CD14-positive monocyte (primary cell): ENCODE measurements at regions not wholly inside any gene's neighbourhood (a gene's known extent, or its start where the extent isn't known, plus 50 kb on each side); places are given as distances from the start of the nearest gene placed in this dataset.

Source experiments
- DNase-seq, 3 donors: peaks; one replicate each; pipeline ENCODE4 v3.0.0-alpha.2; 2011 to 2022
- H2AFZ ChIP-seq: 2 replicates; pipeline ENCODE4 v1.6.0; 2012; ENCODE audit warnings: mild to moderate bottlenecking, low read depth, low read length, inconsistent platforms; ENCODE audit not compliant: insufficient read depth, poor library complexity, severe bottlenecking
- H3K27ac ChIP-seq, 2 donors: 1 replicate in 1 of 2; 2 replicates in 1 of 2; pipeline ENCODE4 v1.5.1; 2012 to 2013; ENCODE audit warnings: low read length in 2 of 2, control low read depth in 1 of 2, inconsistent platforms in 1 of 2, low read depth in 1 of 2, mild to moderate bottlenecking in 1 of 2
- H3K27me3 ChIP-seq, 2 donors: one replicate each; pipeline versions ENCODE4 v1.6.0 to v1.6.1; 2011 to 2013; ENCODE audit warnings: low read length in 2 of 2; ENCODE audit not compliant: control insufficient read depth in 2 of 2, insufficient read depth in 2 of 2
- H3K36me3 ChIP-seq, 2 donors: replicated peaks in 1 of 2; 1 replicate in 1 of 2; 2 replicates in 1 of 2; pipeline versions ENCODE4 v1.5.1 to v1.6.1; 2012 to 2013; ENCODE audit warnings: low read length in 2 of 2, control low read depth in 1 of 2, inconsistent platforms in 1 of 2, mild to moderate bottlenecking in 1 of 2; ENCODE audit not compliant: insufficient read depth in 2 of 2, control insufficient read depth in 1 of 2
- H3K4me1 ChIP-seq, 2 donors: 1 replicate in 1 of 2; 2 replicates in 1 of 2; pipeline versions ENCODE4 v1.5.1 to v1.6.1; 2012 to 2013; ENCODE audit warnings: low read length in 2 of 2, control low read depth in 1 of 2, inconsistent platforms in 1 of 2, mild to moderate bottlenecking in 1 of 2, moderate library complexity in 1 of 2; ENCODE audit not compliant: insufficient read depth in 2 of 2, control insufficient read depth in 1 of 2
- H3K4me2 ChIP-seq: replicated peaks from 2 replicates; pipeline ENCODE3; 2012; ENCODE audit warnings: low read length, moderate library complexity, mild to moderate bottlenecking; ENCODE audit not compliant: poor library complexity, severe bottlenecking; ENCODE audit errors: extremely low read depth
- H3K4me3 ChIP-seq, 3 experiments: fragments of 200-600 bp in 1 of 3; sonication (generic) in 1 of 3; replicated peaks in 1 of 3; 1 replicate in 2 of 3; 2 replicates in 1 of 3; pipeline ENCODE4 v1.5.1; 2011 to 2013; ENCODE audit warnings: low read length in 3 of 3, mild to moderate bottlenecking in 3 of 3, control low read depth in 2 of 3, low read depth in 2 of 3, inconsistent platforms in 1 of 3, moderate library complexity in 1 of 3
- H3K79me2 ChIP-seq: 2 replicates; pipeline ENCODE4 v1.6.0; 2012; ENCODE audit warnings: mild to moderate bottlenecking, control low read depth, inconsistent platforms, low read length, moderate library complexity; ENCODE audit not compliant: insufficient read depth
- H3K9ac ChIP-seq: 2 replicates; pipeline ENCODE4 v1.6.0; 2017; ENCODE audit warnings: low read length, mild to moderate bottlenecking; ENCODE audit not compliant: insufficient read depth, poor library complexity, severe bottlenecking
- H3K9me3 ChIP-seq, 2 donors: replicated peaks in 1 of 2; 1 replicate in 1 of 2; 2 replicates in 1 of 2; pipeline versions ENCODE4 v1.5.1 to v1.6.1; 2012 to 2013; ENCODE audit warnings: low read length in 2 of 2, control low read depth in 1 of 2; ENCODE audit not compliant: control insufficient read depth in 1 of 2, insufficient read depth in 1 of 2
- H4K20me1 ChIP-seq: 2 replicates; pipeline ENCODE4 v1.6.0; 2012; ENCODE audit warnings: mild to moderate bottlenecking, low read length, control low read depth, moderate library complexity; ENCODE audit not compliant: insufficient read depth
- H3K27ac Mint-ChIP-seq, 7 donors: one replicate each; pipeline ENCODE4 v1.8.0; 2020; ENCODE audit warnings: mild to moderate bottlenecking in 7 of 7, mixed read lengths in 7 of 7, moderate library complexity in 6 of 7, inconsistent platforms in 2 of 7
- H3K27me3 Mint-ChIP-seq, 3 donors: one replicate each; pipeline ENCODE4 v1.8.0; 2021 to 2022; ENCODE audit warnings: low read depth in 3 of 3, mild to moderate bottlenecking in 3 of 3, mixed read lengths in 3 of 3, moderate library complexity in 3 of 3, inconsistent platforms in 1 of 3
- H3K36me3 Mint-ChIP-seq, 2 donors: one replicate each; pipeline ENCODE4 v1.8.0; 2020; ENCODE audit warnings: mixed read lengths in 2 of 2, inconsistent platforms in 1 of 2, mild to moderate bottlenecking in 1 of 2
- H3K4me1 Mint-ChIP-seq: one replicate; pipeline ENCODE4 v1.8.0; 2020; ENCODE audit warnings: mild to moderate bottlenecking, mixed read lengths
- H3K4me3 Mint-ChIP-seq, 2 donors: one replicate each; pipeline ENCODE4 v1.8.0; 2020; ENCODE audit warnings: mild to moderate bottlenecking in 2 of 2, mixed read lengths in 2 of 2, moderate library complexity in 1 of 2
- H3K9me3 Mint-ChIP-seq, 7 donors: one replicate each; pipeline ENCODE4 v1.8.0; 2020 to 2022; ENCODE audit warnings: mixed read lengths in 7 of 7, mild to moderate bottlenecking in 6 of 7, moderate library complexity in 6 of 7, inconsistent platforms in 2 of 7
- CTCF ChIP-seq: fragments of 200-600 bp; IDR thresholded peaks from one replicate; pipeline ENCODE4 v1.8.0; 2022; ENCODE audit warnings: antibody characterized with exemption, mild to moderate bottlenecking
- WGBS: methylation state at CpG from one replicate; pipeline ENCODE4 v1.1.5; 2013; ENCODE audit warnings: missing lambda C conversion rate; ENCODE audit not compliant: insufficient coverage; 5-methylcytosine and 5-hydroxymethylcytosine counted together
- intact Hi-C, 2 donors: fragments of 100-400 bp; cut with micrococcal nuclease; formaldehyde crosslinking; loops; one replicate each; pipeline versions ENCODE4 v1.15.0 to v1.15.1; 2023

GRCh38 chr6:14544666-14545065 lies 427.1 kb downstream of the CD83 start:
- intact Hi-C loops = no loop called here
- Histone ChIP-seq H3K9ac (no peak overlapping the region), H3K4me3 (no peak overlapping the region), H4K20me1 (no peaks in the 10 kb centered on the region), H3K9me3 (no peaks in the 10 kb centered on the region), H3K36me3 (no peaks in the 10 kb centered on the region), H3K4me2 (no peak overlapping the region), H2AFZ (no peak overlapping the region), H3K27ac (no peak overlapping the region), H3K27me3 (no peaks in the 10 kb centered on the region), H3K79me2 (no peaks in the 10 kb centered on the region), H3K4me1 (no peaks in the 10 kb centered on the region)
- Mint-ChIP-seq H3K9me3 (no peaks in the 10 kb centered on the region), H3K4me1 (no peaks in the 10 kb centered on the region), H3K27ac (no peak overlapping the region), H3K27me3 (peaks cover 0 to 3% (median 3%) of the 10 kb centered on the region in 3 donors), H3K4me3 (no peak overlapping the region), H3K36me3 (no peaks in the 10 kb centered on the region)
- TF ChIP-seq CTCF = no peak
- 100% methylated on average over 3 of the region's 3 CpGs for WGBS
- no peak for DNase-seq

GRCh38 chr6:14545496-14545895 lies 427.9 kb downstream of the CD83 start:
- H3K27me3 Mint-ChIP-seq = peaks cover 0 to 3% (median 3%) of the 10 kb centered on the region in 3 donors

More at GRCh38 chr6:14545496-14545895, 427.9 kb downstream of the CD83 start:
- no peak for DNase-seq
- Histone ChIP-seq H3K4me3 (no peak overlapping the region), H3K9me3 (no peaks in the 10 kb centered on the region), H3K27ac (no peak overlapping the region), H3K4me2 (no peak overlapping the region), H3K79me2 (no peaks in the 10 kb centered on the region), H3K27me3 (no peaks in the 10 kb centered on the region), H3K36me3 (no peaks in the 10 kb centered on the region), H2AFZ (no peak overlapping the region), H4K20me1 (no peaks in the 10 kb centered on the region), H3K4me1 (no peaks in the 10 kb centered on the region), H3K9ac (no peak overlapping the region)
- no peak overlapping the region for H3K27ac Mint-ChIP-seq
- no peak for TF ChIP-seq CTCF
- H3K9me3 Mint-ChIP-seq = no peaks in the 10 kb centered on the region
- H3K36me3 Mint-ChIP-seq = no peaks in the 10 kb centered on the region
- no CpG with 5 or more reads among the region's 2 CpGs for WGBS
- no peak overlapping the region for H3K4me3 Mint-ChIP-seq
- intact Hi-C loops = no loop called here
- H3K4me1 Mint-ChIP-seq = no peaks in the 10 kb centered on the region
